Astrocyte (in vitro differentiated cells and primary cell): ENCODE measurements at regions not wholly inside any gene's neighbourhood (a gene's known extent, or its start where the extent isn't known, plus 50 kb on each side); places are given as distances from the start of the nearest gene placed in this dataset.

Experiments
- DNase-seq: peaks from one replicate; pipeline ENCODE4 v3.0.0-alpha.2; 2010; ENCODE audit warnings: low read depth
- FAIRE-seq: peaks from 2 replicates; lab custom pipeline; 2011; peaks lifted over from hg19 to GRCh38; lab: Jason Lieb, UNC
- H2AFZ ChIP-seq: 2 replicates; pipeline ENCODE4 v1.6.0; 2012; ENCODE audit warnings: low read depth, low read length, inconsistent platforms
- H3K27ac ChIP-seq: 2 replicates; pipeline ENCODE4 v1.5.1; 2011; ENCODE audit warnings: low read depth, low read length, inconsistent platforms
- H3K27me3 ChIP-seq: 2 replicates; pipeline ENCODE4 v1.6.0; 2011; ENCODE audit warnings: low read length, inconsistent platforms; ENCODE audit not compliant: insufficient read depth
- H3K36me3 ChIP-seq: 2 replicates; pipeline ENCODE4 v1.5.1; 2011; ENCODE audit warnings: low read length, inconsistent platforms; ENCODE audit not compliant: insufficient read depth
- H3K4me1 ChIP-seq: 2 replicates; pipeline ENCODE4 v1.5.1; 2011; ENCODE audit warnings: low read length, inconsistent platforms; ENCODE audit not compliant: insufficient read depth
- H3K4me2 ChIP-seq: 2 replicates; pipeline ENCODE4 v1.6.0; 2012; ENCODE audit warnings: low read length, inconsistent platforms
- H3K4me3 ChIP-seq: 2 replicates; pipeline ENCODE4 v1.5.1; 2011; ENCODE audit warnings: low read depth, mild to moderate bottlenecking, low read length, inconsistent platforms; ENCODE audit not compliant: insufficient read depth
- H3K79me2 ChIP-seq: 2 replicates; pipeline ENCODE4 v1.6.0; 2012; ENCODE audit warnings: mild to moderate bottlenecking, low read length, inconsistent platforms; ENCODE audit not compliant: insufficient read depth
- H3K9ac ChIP-seq: 2 replicates; pipeline ENCODE4 v1.6.0; 2012; ENCODE audit warnings: mild to moderate bottlenecking, low read length, inconsistent platforms
- H3K9me3 ChIP-seq: 2 replicates; pipeline ENCODE4 v1.5.1; 2012; ENCODE audit warnings: low read depth, mild to moderate bottlenecking, low read length, inconsistent platforms; ENCODE audit not compliant: insufficient read depth
- H4K20me1 ChIP-seq: 2 replicates; pipeline ENCODE4 v1.6.0; 2012; ENCODE audit warnings: low read length, inconsistent platforms; ENCODE audit not compliant: insufficient read depth
- H3K27ac Mint-ChIP-seq: one replicate; pipeline ENCODE4 v1.8.0; 2021; ENCODE audit warnings: mild to moderate bottlenecking, mixed read lengths; ENCODE audit not compliant: unreplicated experiment
- H3K27me3 Mint-ChIP-seq: one replicate; pipeline ENCODE4 v1.8.0; 2021; ENCODE audit warnings: low read depth, mixed read lengths; ENCODE audit not compliant: unreplicated experiment
- H3K36me3 Mint-ChIP-seq: one replicate; pipeline ENCODE4 v1.8.0; 2021; ENCODE audit warnings: low read depth, mixed read lengths; ENCODE audit not compliant: unreplicated experiment
- H3K4me1 Mint-ChIP-seq: one replicate; pipeline ENCODE4 v1.8.0; 2021; ENCODE audit warnings: low read depth, mixed read lengths; ENCODE audit not compliant: unreplicated experiment
- H3K4me3 Mint-ChIP-seq: one replicate; pipeline ENCODE4 v1.8.0; 2021; ENCODE audit warnings: mild to moderate bottlenecking, moderate library complexity, mixed read lengths; ENCODE audit not compliant: unreplicated experiment
- H3K9me3 Mint-ChIP-seq: one replicate; pipeline ENCODE4 v1.8.0; 2021; ENCODE audit warnings: mild to moderate bottlenecking, mixed read lengths; ENCODE audit not compliant: unreplicated experiment
- CTCF ChIP-seq: IDR thresholded peaks from 2 replicates; pipeline ENCODE4 v1.5.1; 2011; ENCODE audit warnings: low read depth, mild to moderate bottlenecking, inconsistent platforms, low read length, moderate library complexity; ENCODE audit not compliant: insufficient read depth
- EZH2 ChIP-seq: IDR thresholded peaks from 2 replicates; pipeline ENCODE4 v1.6.1; 2012; ENCODE audit warnings: mild to moderate bottlenecking, low read length, inconsistent platforms; ENCODE audit not compliant: insufficient read depth

DNA sequence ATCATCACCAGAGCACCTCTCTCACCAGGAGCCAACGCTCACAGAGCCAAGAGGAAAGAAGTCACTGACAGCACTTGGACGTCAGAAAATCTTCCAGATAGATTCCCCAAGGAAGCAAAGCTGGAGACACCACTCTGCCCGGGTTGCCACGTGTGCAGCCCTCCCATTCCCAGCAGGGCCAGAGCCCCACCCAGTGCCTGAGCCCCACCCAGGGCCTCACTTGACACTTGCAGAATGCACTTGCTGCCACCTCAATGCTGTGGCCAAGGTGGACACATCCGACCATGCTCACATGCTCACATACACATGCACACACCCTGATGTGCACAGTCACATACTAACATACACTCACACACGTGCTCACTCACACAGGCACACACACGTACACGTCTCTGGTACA is 240.7 kb downstream of the RBFOX3 start:
- Mint-ChIP-seq H3K27me3 (peaks cover 82% of the 10 kb centered on the region), H3K36me3 (no peaks in the 10 kb centered on the region), H3K4me1 (no peaks in the 10 kb centered on the region), H3K9me3 (no peaks in the 10 kb centered on the region), H3K27ac (no peak overlapping the region), H3K4me3 (no peak overlapping the region)
- Histone ChIP-seq H3K36me3 (no peaks in the 10 kb centered on the region), H3K9ac (no peak overlapping the region), H2AFZ (no peak overlapping the region), H3K27ac (no peak overlapping the region), H4K20me1 (no peaks in the 10 kb centered on the region), H3K79me2 (no peaks in the 10 kb centered on the region), H3K9me3 (no peaks in the 10 kb centered on the region), H3K4me2 (no peak overlapping the region), H3K27me3 (peaks cover 3% of the 10 kb centered on the region), H3K4me1 (no peaks in the 10 kb centered on the region), H3K4me3 (no peak overlapping the region)
- FAIRE-seq (no peak), DNase-seq (no peak)
- no peak for TF ChIP-seq CTCF

GRCh38 chr17:79369532-79369931 is 241.3 kb downstream of the RBFOX3 start:
- H3K9me3 Mint-ChIP-seq, result no peaks in the 10 kb centered on the region
- Histone ChIP-seq H3K9me3 (no peaks in the 10 kb centered on the region), H2AFZ (no peak overlapping the region), H3K4me2 (no peak overlapping the region), H3K79me2 (no peaks in the 10 kb centered on the region), H3K36me3 (no peaks in the 10 kb centered on the region), H3K4me1 (no peaks in the 10 kb centered on the region), H3K27me3 (peaks cover 3% of the 10 kb centered on the region), H3K4me3 (no peak overlapping the region), H3K27ac (no peak overlapping the region), H3K9ac (no peak overlapping the region), H4K20me1 (no peaks in the 10 kb centered on the region)
- H3K4me3 Mint-ChIP-seq, result no peak overlapping the region
- H3K4me1 Mint-ChIP-seq, result no peaks in the 10 kb centered on the region
- no peak for FAIRE-seq
- TF ChIP-seq EZH2 (no peak), CTCF (no peak)
- no peak overlapping the region for H3K27ac Mint-ChIP-seq
- H3K36me3 Mint-ChIP-seq, result no peaks in the 10 kb centered on the region
- no peak for DNase-seq
- H3K27me3 Mint-ChIP-seq, result peaks cover 78% of the 10 kb centered on the region

DNA sequence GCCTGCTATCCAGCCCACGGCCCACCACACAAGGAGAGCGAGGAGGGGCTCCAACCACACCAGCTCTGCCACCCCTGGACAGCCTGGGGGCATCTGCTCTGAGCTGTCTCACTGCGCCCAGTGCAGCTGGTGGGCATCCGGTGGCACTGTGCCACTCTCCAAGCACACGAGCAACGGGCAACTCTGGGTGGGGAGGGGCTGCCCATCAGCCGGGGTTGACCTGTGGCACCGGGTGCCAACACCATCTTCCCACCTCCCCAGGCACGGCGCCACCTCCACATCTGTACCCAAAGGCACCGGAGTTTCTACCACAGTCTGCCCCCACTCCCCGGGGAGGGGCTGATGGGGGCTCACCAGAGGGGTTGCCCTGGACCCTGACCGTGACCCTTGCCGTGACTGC is 241.8 kb downstream of the RBFOX3 start:
- H3K4me3 Mint-ChIP-seq, result no peak overlapping the region

More for the DNA sequence above, 241.8 kb downstream of the RBFOX3 start:
- Mint-ChIP-seq H3K9me3 (no peaks in the 10 kb centered on the region), H3K36me3 (no peaks in the 10 kb centered on the region), H3K27ac (no peak overlapping the region), H3K27me3 (peaks cover 78% of the 10 kb centered on the region), H3K4me1 (no peaks in the 10 kb centered on the region)
- H3K4me1 ChIP-seq, result no peaks in the 10 kb centered on the region
- H3K4me3 ChIP-seq, result no peak overlapping the region
- DNase-seq (no peak), FAIRE-seq (no peak)
- no peaks in the 10 kb centered on the region for H4K20me1 ChIP-seq
- H2AFZ ChIP-seq, result no peak overlapping the region
- peaks cover 3% of the 10 kb centered on the region for H3K27me3 ChIP-seq
- no peaks in the 10 kb centered on the region for H3K79me2 ChIP-seq
- no peak overlapping the region for H3K9ac ChIP-seq
- TF ChIP-seq EZH2 (no peak), CTCF (no peak)
- no peak overlapping the region for H3K4me2 ChIP-seq
- no peaks in the 10 kb centered on the region for H3K9me3 ChIP-seq
- no peak overlapping the region for H3K27ac ChIP-seq
- no peaks in the 10 kb centered on the region for H3K36me3 ChIP-seq
